ENCODE measurements at regions not wholly inside any gene's neighbourhood (a gene's known extent, or its start where the extent isn't known, plus 50 kb on each side); places are given as distances from the start of the nearest gene placed in this dataset.

- POLR2A ChIA-PET = no interaction called here
- FAIRE-seq = no peak
- no peak for TF ChIP-seq CUX1 (IDR thresholded peaks at IDR 0.05; ENCODE audit: insufficient replicate concordance, low read depth, low read length)
- TF ChIP-seq TCF12 (IDR thresholded peaks at IDR 0.05; ENCODE audit: low read depth, low read length) = no peak
- no peak for TF ChIP-seq CREB1 (IDR thresholded peaks at IDR 0.05; ENCODE audit: low read depth)
Observed at GRCh38 chr4:110712486-110712885, 89.6 kb upstream of the PITX2 start.

More at GRCh38 chr4:110712486-110712885, 89.6 kb upstream of the PITX2 start:
- H4K20me1 ChIP-seq (ENCODE audit: control insufficient read depth, insufficient read depth) = no peaks in the 10 kb centered on the region
- H3K9ac ChIP-seq (ENCODE audit: control insufficient read depth, insufficient read depth, low read length) = no peak overlapping the region
- H3K36me3 ChIP-seq (ENCODE audit: control insufficient read depth in 2 of 2, insufficient read depth in 2 of 2, low read length in 1 of 2) = no peaks in the 10 kb centered on the region
- no peaks in the 10 kb centered on the region for H3K9me3 ChIP-seq (replicated peaks; ENCODE audit: control insufficient read depth, insufficient read depth, low read length)
- ChIA-PET CTCF (no interaction called here), SMC1A (ENCODE audit: uncharacterized antibody, unreplicated experiment) (no interaction called here), RAD21 (ENCODE audit: unreplicated experiment) (no interaction called here)
- intact Hi-C loops (cut with micrococcal nuclease; ENCODE audit: unreplicated experiment) = no loop called here
- DNase-seq (ENCODE audit: low read depth, low spot score) = no peak
- BruUV-seq (replicated peaks) = no TSS peak
- H3K4me1 ChIP-seq (ENCODE audit: control insufficient read depth, insufficient read depth, low read length) = no peaks in the 10 kb centered on the region
- no peak overlapping the region for H3K4me3 ChIP-seq
- H3K4me2 ChIP-seq (ENCODE audit: control insufficient read depth, insufficient read depth) = no peak overlapping the region
- in situ Hi-C loops (cut with MboI) = no loop called here
- H3K27ac ChIP-seq (ENCODE audit: control insufficient read depth, insufficient read depth) = no peak overlapping the region
- WGBS (ENCODE audit: insufficient coverage, insufficient replicate concordance, low lambda C conversion rate, missing lambda C conversion rate) = 5% methylated on average over 3 of the region's 3 CpGs
- no peak for ATAC-seq
- H3K79me2 ChIP-seq (ENCODE audit: control insufficient read depth, insufficient read depth, low read length) = no peaks in the 10 kb centered on the region
- H3K27me3 ChIP-seq (replicated peaks in 1 of 2; ENCODE audit: control insufficient read depth in 2 of 2, insufficient read depth in 2 of 2, low read length in 1 of 2) = no peaks in the 10 kb centered on the region
- no peak overlapping the region for H2AFZ ChIP-seq (ENCODE audit: control insufficient read depth, low read depth, low read length)
